ENCODE measurements at regions not wholly inside any gene's neighbourhood (a gene's known extent, or its start where the extent isn't known, plus 50 kb on each side); places are given as distances from the start of the nearest gene placed in this dataset.
"Not testable (repeated sequence)": the region's sequence is repeated elsewhere in the genome, so short reads cannot be mapped to it uniquely, and the experiment has no call there.

DNA sequence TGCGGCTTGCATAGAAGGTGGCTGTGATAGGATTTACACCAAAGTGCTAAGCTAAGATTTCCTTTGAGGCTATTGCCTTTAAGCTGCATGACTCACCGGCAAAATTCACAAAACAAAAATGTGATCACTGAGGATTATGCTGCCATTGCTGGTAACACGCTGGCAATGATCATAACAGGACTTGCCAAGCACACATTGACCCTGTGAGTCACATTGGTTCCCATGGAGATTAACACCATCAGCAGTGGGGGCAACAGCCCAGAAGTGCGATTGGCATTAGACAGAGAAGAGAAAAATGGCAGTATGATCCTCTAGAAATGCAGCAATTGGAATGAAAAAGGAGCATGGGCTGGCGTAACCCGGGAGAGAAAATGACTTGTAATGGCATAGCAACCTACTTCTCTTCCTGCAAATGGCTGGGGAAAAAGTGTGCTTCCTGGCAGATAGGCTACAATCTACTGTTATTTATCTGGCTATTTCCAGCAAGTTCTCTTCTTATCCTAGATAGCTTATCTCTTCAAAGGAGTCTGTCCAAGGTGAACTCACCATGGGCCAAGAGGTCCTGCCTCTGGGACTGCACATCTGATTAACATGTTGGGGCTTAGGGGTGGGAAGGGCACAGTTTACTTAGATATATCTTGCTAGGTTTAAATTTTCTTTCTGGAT, 314.2 kb upstream of the IGFBP7 start:
- DNase-seq (ENCODE audit: low read depth in 2 of 2): no peak

GRCh38 chr4:57418133-57418532, 307.9 kb upstream of the IGFBP7 start:
- no peak for DNase-seq (ENCODE audit: low read depth in 2 of 2)

DNA sequence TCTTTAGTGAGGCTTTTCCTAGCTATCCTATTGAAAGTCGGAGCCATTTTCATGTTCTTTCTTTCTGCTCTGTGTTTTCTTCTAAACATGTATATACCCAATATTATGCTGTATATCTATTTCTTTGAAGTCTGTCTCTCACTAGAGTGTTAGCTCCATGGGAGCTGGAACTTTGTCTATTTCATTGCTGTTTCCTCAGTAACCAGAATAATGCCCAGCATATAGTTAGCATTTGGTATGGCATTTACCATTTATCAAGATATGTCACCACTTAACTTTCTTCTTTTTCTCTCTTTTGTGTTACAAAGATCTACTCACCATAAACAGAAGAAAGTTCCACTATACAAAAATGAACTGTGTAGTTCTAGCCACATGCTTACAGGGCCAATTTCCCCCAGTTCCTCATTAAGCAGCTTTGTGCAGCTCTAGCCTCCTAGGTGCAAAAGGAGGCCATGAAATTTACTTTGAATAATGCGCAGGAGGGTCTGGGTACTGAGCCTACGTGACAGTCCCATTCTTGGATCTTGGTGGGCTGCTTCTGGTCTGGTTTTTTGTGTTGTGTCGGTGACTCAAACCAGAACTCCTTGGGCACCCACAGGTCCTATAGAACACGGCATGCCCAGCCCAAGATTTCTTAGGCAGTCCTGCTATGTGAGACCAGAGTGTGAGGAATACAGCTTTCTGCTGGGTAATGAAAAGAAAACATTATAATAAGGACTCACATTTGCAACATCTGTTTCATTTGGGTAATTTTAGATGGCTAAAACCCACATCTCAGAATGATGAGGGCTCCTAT, 302.3 kb upstream of the IGFBP7 start:
- no peak for DNase-seq (ENCODE audit: low read depth in 2 of 2)

DNA sequence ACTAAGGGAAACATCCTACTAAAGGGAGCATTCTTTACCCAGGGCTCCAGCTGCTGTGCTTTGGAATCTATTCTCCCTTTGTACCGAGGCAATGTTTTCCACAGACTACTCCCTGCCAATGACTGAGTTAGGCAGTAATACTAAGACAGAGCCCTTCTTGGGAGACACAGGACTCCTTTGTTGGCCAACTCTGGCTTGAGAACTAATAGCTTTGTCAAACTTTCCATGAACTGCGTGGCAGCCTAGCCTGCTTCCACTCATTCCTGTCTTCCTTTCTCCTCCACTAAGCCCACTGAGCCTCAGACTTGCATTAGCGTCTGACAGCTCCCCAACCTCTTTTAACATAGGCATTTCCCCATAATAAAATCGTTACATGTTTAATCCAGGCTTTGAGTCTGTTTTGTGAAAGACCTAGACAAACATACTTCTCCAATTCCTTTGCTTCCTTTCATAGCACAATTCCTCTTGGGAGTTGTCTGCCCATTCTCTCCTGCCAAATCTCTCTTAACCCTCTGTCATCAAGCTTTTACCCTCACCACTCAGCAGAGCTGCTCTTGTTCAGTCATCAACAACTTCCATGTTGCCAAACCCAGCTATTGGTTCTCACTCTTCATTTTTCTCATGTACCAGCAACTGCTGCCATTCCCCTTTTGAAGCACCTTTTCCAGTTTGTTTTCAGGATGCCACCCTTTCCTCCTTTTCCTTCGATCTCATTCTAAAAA, 300.3 kb upstream of the IGFBP7 start:
- no peak for DNase-seq (ENCODE audit: low read depth in 2 of 2)

DNA sequence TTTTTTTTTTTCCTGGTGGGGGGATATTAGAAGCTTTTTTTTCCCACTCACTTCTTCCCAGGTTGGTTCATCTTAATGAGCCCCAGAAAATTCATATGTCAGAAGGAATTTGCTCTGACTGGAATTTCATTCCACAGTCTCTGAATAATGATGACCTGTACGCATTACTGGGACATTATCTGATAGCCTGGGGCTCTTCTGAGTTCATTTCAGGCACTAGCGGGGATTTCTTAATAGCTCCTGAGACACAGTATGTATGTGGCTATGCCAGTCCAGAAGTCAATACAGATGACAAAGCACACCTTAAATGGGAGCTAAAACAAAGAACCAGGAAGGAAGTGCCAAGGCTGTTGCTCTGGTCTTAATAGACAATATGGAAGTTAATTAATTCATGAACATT, 295.2 kb upstream of the IGFBP7 start:
- no peak for DNase-seq (ENCODE audit: low read depth in 2 of 2)

DNA sequence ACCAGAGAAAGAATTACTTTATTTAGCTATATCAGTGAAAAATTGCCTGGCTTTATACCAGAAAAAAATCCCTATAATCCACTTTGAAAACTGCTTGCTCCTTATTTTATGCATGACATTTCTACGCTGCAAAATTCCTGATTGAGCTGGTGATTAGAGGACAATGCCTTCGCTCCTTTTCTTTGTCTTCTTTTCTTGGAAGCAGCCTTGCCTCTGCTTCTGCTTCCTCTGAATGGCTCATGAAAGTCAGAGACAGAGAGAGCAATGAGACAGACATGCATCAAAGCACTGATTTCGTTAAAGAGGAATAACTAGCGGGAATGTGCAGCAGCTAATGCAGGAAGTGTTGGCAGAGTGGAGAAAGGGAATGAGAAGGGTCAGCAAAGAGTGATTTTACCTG, 294.3 kb upstream of the IGFBP7 start:
- no peak for DNase-seq (ENCODE audit: low read depth in 2 of 2)

- no peak for DNase-seq (ENCODE audit: low read depth in 2 of 2)
Measured at GRCh38 chr4:57403591-57403990, 293.4 kb upstream of the IGFBP7 start.

DNA sequence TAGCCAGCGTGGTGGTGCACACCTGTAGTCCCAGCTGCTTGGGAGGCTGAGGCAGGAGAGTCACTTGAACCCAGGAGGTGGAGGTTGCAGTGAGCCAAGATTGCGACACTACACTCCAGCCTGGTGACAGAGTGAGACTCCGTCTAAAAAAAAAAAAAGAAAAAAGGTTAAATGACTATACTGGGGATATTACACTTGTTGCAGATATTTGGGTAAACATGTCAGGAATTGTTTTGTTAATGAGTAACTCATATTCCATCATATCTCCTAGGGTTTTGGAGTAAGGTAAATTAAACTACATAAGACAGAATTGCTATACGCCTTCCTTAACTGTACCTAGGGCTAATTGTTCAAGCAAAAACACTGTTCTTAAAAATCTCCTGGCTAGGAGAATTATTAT, 291.4 kb upstream of the IGFBP7 start:
- no peak for DNase-seq (ENCODE audit: low read depth in 2 of 2)

DNA sequence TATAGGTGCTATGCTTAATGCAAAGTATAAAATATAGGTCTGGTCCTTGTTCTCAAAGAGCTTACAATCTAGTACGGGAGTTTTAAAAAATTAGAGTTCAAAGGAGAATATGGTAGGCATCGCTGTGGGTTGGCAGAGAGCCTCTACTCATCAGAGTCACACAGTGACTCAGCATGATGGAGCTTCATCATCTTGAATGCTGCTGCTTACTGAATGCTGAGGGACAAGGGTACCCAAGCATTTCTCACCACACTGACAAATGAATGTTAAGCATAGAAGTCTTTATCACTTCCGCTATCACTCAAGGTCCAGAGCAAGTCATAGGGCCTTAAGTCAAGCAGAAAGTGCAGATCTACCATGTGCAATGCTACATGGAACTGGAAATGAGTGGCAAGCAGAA, 268.6 kb upstream of the IGFBP7 start:
- no peak for DNase-seq (ENCODE audit: low read depth in 2 of 2)

GRCh38 chr4:57374866-57375595, 264.8 kb upstream of the IGFBP7 start:
- DNase-seq (ENCODE audit: low read depth in 2 of 2): no peak

DNA sequence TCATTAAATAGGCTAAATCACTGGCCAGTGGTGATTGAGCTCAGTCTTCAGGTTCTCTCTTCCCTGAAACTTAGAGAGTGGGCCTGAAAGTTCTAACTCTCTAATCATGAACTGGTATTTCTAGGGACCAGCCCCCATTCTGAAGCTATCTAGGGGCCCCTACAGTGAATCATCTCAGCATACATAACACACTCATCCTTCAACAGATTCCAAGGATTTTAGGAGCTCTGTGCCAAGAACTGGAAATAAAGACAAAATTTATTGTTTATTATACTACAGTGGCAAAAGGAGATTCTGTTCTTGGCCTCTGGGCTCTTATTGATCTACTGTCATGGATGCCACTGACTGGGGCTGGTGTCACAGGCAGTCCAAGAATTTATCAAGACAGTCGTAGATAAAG, 263.8 kb upstream of the IGFBP7 start:
- DNase-seq (ENCODE audit: low read depth in 2 of 2): no peak

DNA sequence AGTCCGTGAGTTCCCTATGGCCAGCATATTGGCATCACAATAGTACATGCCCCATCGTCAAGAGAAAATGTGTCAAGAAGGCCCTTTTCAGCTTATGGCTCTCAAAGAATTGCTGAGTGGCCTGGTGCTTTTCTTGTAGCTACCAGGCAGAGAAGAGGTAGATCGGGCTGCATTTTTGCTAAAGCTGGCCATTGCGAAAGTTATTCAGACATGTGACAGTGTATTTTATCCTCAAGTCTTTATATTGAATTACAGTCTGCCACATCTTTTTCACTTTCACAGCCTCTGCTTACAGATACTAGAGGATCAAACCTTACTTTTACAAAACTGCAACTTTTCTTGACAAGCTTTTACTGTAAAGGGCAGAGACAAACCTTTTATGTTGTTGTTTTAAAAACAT, 261.5 kb upstream of the IGFBP7 start:
- DNase-seq (ENCODE audit: low read depth in 2 of 2): no peak

GRCh38 chr4:57370691-57371090, 260.5 kb upstream of the IGFBP7 start:
- no peak for DNase-seq (ENCODE audit: low read depth in 2 of 2)

DNA sequence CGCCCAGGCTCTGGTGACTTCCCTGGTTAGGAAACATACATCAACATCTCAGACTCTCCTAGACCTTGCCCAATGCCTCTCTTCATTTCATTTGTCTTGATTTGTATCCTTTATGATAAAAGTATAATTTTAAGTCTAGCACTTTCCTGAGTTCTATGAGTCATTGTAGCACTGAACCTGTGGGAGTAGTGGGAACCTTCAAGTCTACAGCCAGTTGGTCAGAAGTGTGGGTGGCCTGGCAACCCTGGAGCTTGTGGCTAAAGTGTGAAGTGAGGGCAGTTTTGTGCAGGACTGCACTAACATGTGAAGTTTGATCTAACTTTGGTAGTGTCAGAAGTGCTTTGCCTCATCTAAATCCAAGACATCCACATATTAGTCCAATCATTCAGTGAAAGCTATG, 259.3 kb upstream of the IGFBP7 start:
- no peak for DNase-seq (ENCODE audit: low read depth in 2 of 2)

GRCh38 chr4:57364255-57364654, 254.1 kb upstream of the IGFBP7 start:
- DNase-seq (ENCODE audit: low read depth in 2 of 2): no peak

GRCh38 chr4:57363346-57363745, 253.2 kb upstream of the IGFBP7 start:
- no peak for DNase-seq (ENCODE audit: low read depth in 2 of 2)

- no peak for DNase-seq (ENCODE audit: low read depth in 2 of 2)
Measured at GRCh38 chr4:57360681-57361080, 250.5 kb upstream of the IGFBP7 start.

- no peak for DNase-seq (ENCODE audit: low read depth in 2 of 2)
Measured at GRCh38 chr4:57355101-57355665, 245.0 kb upstream of the IGFBP7 start.

DNA sequence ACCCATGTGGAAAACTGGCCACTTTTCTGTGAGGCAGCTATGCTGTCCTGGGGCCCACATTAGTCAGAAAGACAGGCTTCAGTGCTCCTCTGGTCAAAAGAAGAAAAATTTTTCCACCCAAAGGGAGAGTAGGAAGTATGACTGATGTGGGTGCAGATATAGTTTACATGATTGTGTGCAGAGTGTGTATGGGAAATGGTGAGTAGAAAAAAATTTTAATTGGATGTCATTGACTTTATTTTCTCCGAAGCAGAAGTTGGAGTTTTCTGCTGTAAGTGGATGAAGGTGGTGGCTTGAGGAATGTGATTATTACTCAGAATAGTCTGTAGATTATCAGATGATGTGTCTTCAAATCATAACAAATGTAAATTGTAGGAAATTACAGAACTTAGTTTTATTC, 241.5 kb upstream of the IGFBP7 start:
- DNase-seq (ENCODE audit: low read depth in 2 of 2): no peak

- no peak for DNase-seq (ENCODE audit: low read depth in 2 of 2)
Measured at GRCh38 chr4:57344296-57344695, 234.1 kb upstream of the IGFBP7 start.

- no peak for DNase-seq (ENCODE audit: low read depth in 2 of 2)
Measured at GRCh38 chr4:57342411-57342810, 232.2 kb upstream of the IGFBP7 start.

DNA sequence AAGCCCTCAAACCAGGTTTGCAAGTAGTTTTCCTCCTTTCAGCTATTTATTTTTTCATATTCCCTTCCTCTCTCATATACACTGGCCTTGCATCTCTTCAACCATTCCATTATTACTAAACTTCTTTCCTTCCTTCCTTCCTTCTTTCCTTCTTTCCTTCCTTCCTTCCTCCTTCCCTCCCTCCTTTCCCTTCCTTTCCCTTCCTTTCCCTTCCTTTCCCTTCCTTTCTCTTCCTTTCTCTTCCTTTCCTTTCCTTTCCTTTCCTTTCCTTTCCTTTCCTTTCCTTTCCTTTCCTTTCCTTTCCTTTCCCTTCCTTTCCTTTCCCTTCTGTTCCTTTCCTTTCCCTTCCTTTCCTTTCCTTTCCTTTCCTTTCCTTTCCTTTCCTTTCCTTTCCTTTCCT, 228.7 kb upstream of the IGFBP7 start:
- DNase-seq (ENCODE audit: low read depth in 2 of 2): not testable (repeated sequence)

Data from activated CD8-positive, alpha-beta memory T cell treated with anti-CD3 and anti-CD28 coated beads for 4 hours (primary cell).